ENCODE measurements at regions not wholly inside any gene's neighbourhood (a gene's known extent, or its start where the extent isn't known, plus 50 kb on each side); places are given as distances from the start of the nearest gene placed in this dataset.

- no peak overlapping the region for H3K4me3 Mint-ChIP-seq (ENCODE audit: unreplicated experiment)
- H3K27me3 Mint-ChIP-seq (ENCODE audit: insufficient read depth, unreplicated experiment) = no peaks in the 10 kb centered on the region
- no TSS peak for BruUV-seq (replicated peaks)
- H3K36me3 Mint-ChIP-seq (ENCODE audit: insufficient read depth, unreplicated experiment) = no peaks in the 10 kb centered on the region
- DNase-seq = no peak
- Histone ChIP-seq H3K36me3 (ENCODE audit: control insufficient read depth, insufficient read depth, low read length) (no peaks in the 10 kb centered on the region), H3K4me1 (no peaks in the 10 kb centered on the region), H3K27me3 (replicated peaks; ENCODE audit: control insufficient read depth, insufficient read depth, low read length) (no peaks in the 10 kb centered on the region), H3K4me3 (ENCODE audit: low read depth, low read length) (no peak overlapping the region), H3K9me3 (no peaks in the 10 kb centered on the region)
- no peaks in the 10 kb centered on the region for H3K4me1 Mint-ChIP-seq (ENCODE audit: low read depth, unreplicated experiment)
- intact Hi-C loops (cut with micrococcal nuclease; ENCODE audit: unreplicated experiment) = no loop called here
- H3K9me3 Mint-ChIP-seq (ENCODE audit: unreplicated experiment) = no peaks in the 10 kb centered on the region
- ChIA-PET CTCF (no interaction called here), POLR2A (no interaction called here)
- H3K27ac Mint-ChIP-seq (ENCODE audit: unreplicated experiment) = no peak overlapping the region
- no peak for TF ChIP-seq CTCF (IDR thresholded peaks at IDR 0.05; ENCODE audit: insufficient read depth in 1 of 2, low read depth in 1 of 2, low read length in 1 of 2, severe bottlenecking in 1 of 2, unreplicated experiment in 1 of 2)
Observed at GRCh38 chrX:121160987-121161386, 113.6 kb downstream of the GLUD2 start.

GRCh38 chrX:121161501-121161933, 114.1 kb downstream of the GLUD2 start:
- Mint-ChIP-seq H3K4me3 (ENCODE audit: unreplicated experiment) (no peak overlapping the region), H3K27ac (ENCODE audit: unreplicated experiment) (no peak overlapping the region), H3K9me3 (ENCODE audit: unreplicated experiment) (no peaks in the 10 kb centered on the region), H3K27me3 (ENCODE audit: insufficient read depth, unreplicated experiment) (no peaks in the 10 kb centered on the region), H3K4me1 (ENCODE audit: low read depth, unreplicated experiment) (no peaks in the 10 kb centered on the region), H3K36me3 (ENCODE audit: insufficient read depth, unreplicated experiment) (no peaks in the 10 kb centered on the region)
- Histone ChIP-seq H3K27me3 (replicated peaks; ENCODE audit: control insufficient read depth, insufficient read depth, low read length) (no peaks in the 10 kb centered on the region), H3K4me3 (ENCODE audit: low read depth, low read length) (no peak overlapping the region), H3K36me3 (ENCODE audit: control insufficient read depth, insufficient read depth, low read length) (no peaks in the 10 kb centered on the region), H3K4me1 (no peaks in the 10 kb centered on the region), H3K9me3 (no peaks in the 10 kb centered on the region)
- intact Hi-C loops (cut with micrococcal nuclease; ENCODE audit: unreplicated experiment) = no loop called here
- TF ChIP-seq CTCF (IDR thresholded peaks at IDR 0.05; ENCODE audit: insufficient read depth in 1 of 2, low read depth in 1 of 2, low read length in 1 of 2, severe bottlenecking in 1 of 2, unreplicated experiment in 1 of 2) = no peak
- no peak for DNase-seq
- no TSS peak for BruUV-seq (replicated peaks)
- CTCF ChIA-PET = no interaction called here
- POLR2A ChIA-PET = no interaction called here

- H3K27me3 ChIP-seq (replicated peaks; ENCODE audit: control insufficient read depth, insufficient read depth, low read length) = no peaks in the 10 kb centered on the region
- ChIA-PET CTCF (no interaction called here), POLR2A (no interaction called here)
- H3K27ac Mint-ChIP-seq (ENCODE audit: unreplicated experiment) = no peak overlapping the region
- H3K9me3 Mint-ChIP-seq (ENCODE audit: unreplicated experiment) = no peaks in the 10 kb centered on the region
- H3K4me1 ChIP-seq = no peaks in the 10 kb centered on the region
- no peak for DNase-seq
- no peak overlapping the region for H3K4me3 ChIP-seq (ENCODE audit: low read depth, low read length)
- H3K36me3 Mint-ChIP-seq (ENCODE audit: insufficient read depth, unreplicated experiment) = no peaks in the 10 kb centered on the region
- H3K36me3 ChIP-seq (ENCODE audit: control insufficient read depth, insufficient read depth, low read length) = no peaks in the 10 kb centered on the region
- intact Hi-C loops (cut with micrococcal nuclease; ENCODE audit: unreplicated experiment) = no loop called here
- no peaks in the 10 kb centered on the region for H3K27me3 Mint-ChIP-seq (ENCODE audit: insufficient read depth, unreplicated experiment)
- H3K9me3 ChIP-seq = no peaks in the 10 kb centered on the region
- H3K4me3 Mint-ChIP-seq (ENCODE audit: unreplicated experiment) = no peak overlapping the region
- BruUV-seq (replicated peaks) = no TSS peak
- no peaks in the 10 kb centered on the region for H3K4me1 Mint-ChIP-seq (ENCODE audit: low read depth, unreplicated experiment)
- TF ChIP-seq CTCF (IDR thresholded peaks at IDR 0.05; ENCODE audit: insufficient read depth in 1 of 2, low read depth in 1 of 2, low read length in 1 of 2, severe bottlenecking in 1 of 2, unreplicated experiment in 1 of 2) = no peak
Observed at GRCh38 chrX:121163443-121163842, 116.0 kb downstream of the GLUD2 start.

Measured in Caco-2 (cell line).